K562 (cell line): ENCODE measurements at regions not wholly inside any gene's neighbourhood (a gene's known extent, or its start where the extent isn't known, plus 50 kb on each side); places are given as distances from the start of the nearest gene placed in this dataset.

Source experiments
- ATAC-seq: fragments of 200-7000 bp; cut with Tn5 transposase; 3 replicates; pipeline ENCODE4 v1.9.1; 2020; ENCODE audit warnings: moderate library complexity
- BruUV-seq: library from RNA; stranded (reverse); fragments of 400-500 nt; replicated peaks from 2 replicates; lab custom pipeline; 2021; lab: Mats Ljungman, UMichigan
- CTCF ChIA-PET: fragments of 300-600 bp; formaldehyde crosslinking; extraction: SDS; loops from one replicate; lab custom pipeline; 2021; ENCODE audit warnings: low intra/inter-chr PET ratio; lab: Yijun Ruan, JAX
- POLR2A ChIA-PET: fragments of 300-600, 350-650 bp; sonication (Branson Sonifier 250); formaldehyde crosslinking; extraction: SDS; loops from one replicate; lab custom pipeline; 2021; ENCODE audit warnings: antibody characterized with exemption, inconsistent platforms; lab: Yijun Ruan, JAX
- DNase-seq, 4 experiments: peaks; one replicate each; pipeline versions ENCODE4 v3.0.0 to v3.0.0-alpha.2; 2011 to 2018; ENCODE audit warnings: low spot score in 3 of 4, mixed read lengths in 3 of 4; ENCODE audit errors: extremely low read depth in 1 of 4
- FAIRE-seq: peaks from 2 replicates; lab custom pipeline; 2011; peaks lifted over from hg19 to GRCh38; lab: Jason Lieb, UNC
- H2AFZ ChIP-seq: 2 replicates; pipeline ENCODE4 v1.6.0; 2011; ENCODE audit warnings: low read depth, low read length, control low read depth, inconsistent platforms
- H3K27ac ChIP-seq: fragments of 200-600 bp; 3 replicates; pipeline ENCODE4 v1.8.0; 2011; ENCODE audit warnings: low read depth, mild to moderate bottlenecking, control low read depth, inconsistent platforms, low read length, moderate library complexity, mixed read lengths; ENCODE audit errors: extremely low read depth
- H3K27me3 ChIP-seq, 2 experiments: fragments of 300-600 bp in 1 of 2; 2 replicates in 1 of 2; 3 replicates in 1 of 2; pipeline versions ENCODE4 v1.6.0 to v1.8.0; 2011; ENCODE audit warnings: inconsistent platforms in 2 of 2, low read length in 2 of 2, mild to moderate bottlenecking in 1 of 2, mixed read lengths in 1 of 2, moderate library complexity in 1 of 2; ENCODE audit not compliant: control insufficient read depth in 2 of 2, insufficient read depth in 2 of 2
- H3K36me3 ChIP-seq: fragments of 300-600 bp; 3 replicates; pipeline ENCODE4 v1.8.0; 2011; ENCODE audit warnings: mild to moderate bottlenecking, low read length, inconsistent platforms; ENCODE audit not compliant: control insufficient read depth, insufficient read depth
- H3K4me1 ChIP-seq, 2 experiments: fragments of 200-600 bp in 1 of 2; replicated peaks in 1 of 2; 2 replicates in 1 of 2; 3 replicates in 1 of 2; pipeline versions ENCODE4 v1.5.1 to v1.8.0; 2011; ENCODE audit warnings: inconsistent platforms in 2 of 2, low read length in 2 of 2, mild to moderate bottlenecking in 1 of 2, mixed read lengths in 1 of 2, moderate library complexity in 1 of 2; ENCODE audit not compliant: control insufficient read depth in 2 of 2, insufficient read depth in 2 of 2
- H3K4me2 ChIP-seq: 2 replicates; pipeline ENCODE4 v1.6.1; 2011; ENCODE audit warnings: low read length, control low read depth, inconsistent platforms, mixed read lengths; ENCODE audit not compliant: insufficient read depth
- H3K4me3 ChIP-seq: fragments of 200-600 bp; sonication (generic), shearing (Covaris generic); 2 replicates; pipeline ENCODE4 v1.5.1; 2016; ENCODE audit warnings: control low read depth, inconsistent platforms
- H3K79me2 ChIP-seq: fragments of 200-600 bp; 3 replicates; pipeline ENCODE4 v1.8.0; 2011; ENCODE audit warnings: low read length, inconsistent platforms; ENCODE audit not compliant: control insufficient read depth, insufficient read depth
- H3K9ac ChIP-seq, 2 experiments: 2 replicates each; pipeline versions ENCODE4 v1.6.0 to v1.6.1; 2011; ENCODE audit warnings: low read depth in 2 of 2, low read length in 2 of 2, control low read depth in 1 of 2, inconsistent platforms in 1 of 2, mild to moderate bottlenecking in 1 of 2, mixed read lengths in 1 of 2; ENCODE audit not compliant: insufficient read depth in 1 of 2
- H3K9me1 ChIP-seq: one replicate; pipeline ENCODE4 v1.6.0; 2011; ENCODE audit warnings: inconsistent platforms, mild to moderate bottlenecking, low read length, moderate library complexity; ENCODE audit not compliant: control insufficient read depth, insufficient read depth
- H3K9me3 ChIP-seq: replicated peaks from 2 replicates; pipeline ENCODE4 v1.5.1; 2011; ENCODE audit warnings: low read depth, low read length, inconsistent platforms; ENCODE audit not compliant: control insufficient read depth, insufficient read depth
- H4K20me1 ChIP-seq: replicated peaks from 2 replicates; pipeline ENCODE4 v1.6.1; 2011; ENCODE audit warnings: low read length, inconsistent platforms, mixed read lengths; ENCODE audit not compliant: control insufficient read depth, insufficient read depth
- ARID1B ChIP-seq: fragments of 450-650 bp; IDR thresholded peaks from 2 replicates; pipeline ENCODE4 v1.6.1; 2016; ENCODE audit warnings: antibody characterized with exemption, mild to moderate bottlenecking, inconsistent platforms
- ARNT ChIP-seq, 2 experiments: fragments of 450-650 bp; IDR thresholded peaks; 2 replicates each; pipeline ENCODE4 v1.6.1; 2016; ENCODE audit warnings: mild to moderate bottlenecking in 1 of 2
- EHMT2 ChIP-seq: fragments of 450-650 bp; IDR thresholded peaks from 2 replicates; pipeline ENCODE4 v1.6.1; 2018; ENCODE audit warnings: antibody characterized with exemption
- ETS2 ChIP-seq: IDR thresholded peaks from 2 replicates; pipeline ENCODE4 v1.6.1; 2016; ENCODE audit warnings: borderline replicate concordance, missing genetic modification characterization, mild to moderate bottlenecking, moderate library complexity, missing compliant biosample characterization; ENCODE audit not compliant: poor library complexity, severe bottlenecking
- ETV1 ChIP-seq: fragments of 450-650 bp; conservative IDR thresholded peaks from 2 replicates; pipeline ENCODE4 v1.6.1; 2016; ENCODE audit warnings: missing genetic modification characterization, control low read depth, low read depth, missing compliant biosample characterization
- JUNB ChIP-seq: fragments of 450-650 bp; formaldehyde crosslinking; conservative IDR thresholded peaks from 2 replicates; pipeline ENCODE4 v1.4.0; 2020; ENCODE audit warnings: mild to moderate bottlenecking
- NFXL1 ChIP-seq: fragments of 450-650 bp; formaldehyde crosslinking; IDR thresholded peaks from 2 replicates; pipeline ENCODE4 v1.4.0; 2021; ENCODE audit warnings: mild to moderate bottlenecking
- PHB2 ChIP-seq: fragments of 450-650 bp; IDR thresholded peaks from 2 replicates; pipeline ENCODE4 v1.6.1; 2017; ENCODE audit warnings: low read depth
- PHTF2 ChIP-seq: fragments of 250-450 bp; sonication (Bioruptor Pico); IDR thresholded peaks from 2 replicates; pipeline ENCODE4 v1.5.0; 2021; ENCODE audit warnings: mild to moderate bottlenecking
- PTBP1 ChIP-seq: fragments of 200-400 bp; formaldehyde crosslinking; IDR thresholded peaks from 2 replicates; pipeline ENCODE4 v1.6.1; 2017; ENCODE audit warnings: low read depth, low read length
- ZBTB34 ChIP-seq: fragments of 250-450 bp; sonication (Bioruptor Pico); IDR thresholded peaks from 2 replicates; pipeline ENCODE4 v1.8.0; 2021; ENCODE audit warnings: mild to moderate bottlenecking, moderate library complexity
- ZFPM2 ChIP-seq: fragments of 250-450 bp; sonication (Bioruptor Pico); IDR thresholded peaks from 2 replicates; pipeline ENCODE4 v1.5.1; 2022; ENCODE audit warnings: mild to moderate bottlenecking
- ZNF324 ChIP-seq: fragments of 250-450 bp; sonication (Bioruptor Pico); IDR thresholded peaks from 2 replicates; pipeline ENCODE4 v1.4.0; 2020; ENCODE audit warnings: mild to moderate bottlenecking
- ZNF408 ChIP-seq: fragments of 250-450 bp; sonication (Bioruptor Pico); IDR thresholded peaks from 2 replicates; pipeline ENCODE4 v1.4.0; 2020; ENCODE audit warnings: low read depth, mild to moderate bottlenecking, moderate library complexity
- WGBS: fragments of 100-300 bp; shearing (Covaris generic); methylation state at CpG from one replicate; pipeline ENCODE4 v1.1.6; 2016; ENCODE audit warnings: low coverage, mixed read lengths; ENCODE audit not compliant: insufficient coverage; ENCODE audit errors: missing lambda C conversion rate; 5-methylcytosine and 5-hydroxymethylcytosine counted together
- in situ Hi-C: fragments of 300-500 bp; cut with MboI; formaldehyde crosslinking; loops from 4 replicates; pipeline ENCODE4 v1.15.0; 2018; ENCODE audit warnings: inconsistent platforms, mixed read lengths
- intact Hi-C: fragments of 100-400 bp; cut with micrococcal nuclease; formaldehyde crosslinking; loops from 2 replicates; pipeline ENCODE4 v1.14.2; 2022
- TF ChIP-seq, protein P1 (sequence below): fragments of 150-350 bp; conservative IDR thresholded peaks from 2 replicates; pipeline ENCODE4 v1.6.1; 2014; ENCODE audit warnings: low read length
- TF ChIP-seq, protein P2 (sequence below): fragments of 250-450 bp; sonication (Bioruptor Pico); IDR thresholded peaks from 2 replicates; pipeline ENCODE4 v1.6.1; 2021; ENCODE audit warnings: mild to moderate bottlenecking

GRCh38 chr2:208977582-208977981 lies 446.3 kb upstream of the MAP2 start:
- Histone ChIP-seq H3K9me1 (no peaks in the 10 kb centered on the region), H3K4me2 (no peak overlapping the region), H3K9me3 (no peaks in the 10 kb centered on the region), H3K9ac (no peak overlapping the region), H3K27me3 (no peaks in the 10 kb centered on the region), H3K36me3 (no peaks in the 10 kb centered on the region), H3K27ac (no peak overlapping the region), H3K4me3 (no peak overlapping the region), H4K20me1 (no peaks in the 10 kb centered on the region), H3K79me2 (no peaks in the 10 kb centered on the region), H2AFZ (no peak overlapping the region), H3K4me1 (no peaks in the 10 kb centered on the region)
- BruUV-seq: no TSS peak
- WGBS: 0% methylated on average over 1 of the region's 2 CpGs
- intact Hi-C loops: no loop called here
- FAIRE-seq (no peak), ATAC-seq (no peak), DNase-seq (no peak)
- TF ChIP-seq ZNF408 (no peak), ARNT (IDR thresholded peaks at IDR 0.05) (no peak), JUNB (CRISPR knock-in tag) (no peak), PTBP1 (no peak)
- TF ChIP-seq, protein P1, sequence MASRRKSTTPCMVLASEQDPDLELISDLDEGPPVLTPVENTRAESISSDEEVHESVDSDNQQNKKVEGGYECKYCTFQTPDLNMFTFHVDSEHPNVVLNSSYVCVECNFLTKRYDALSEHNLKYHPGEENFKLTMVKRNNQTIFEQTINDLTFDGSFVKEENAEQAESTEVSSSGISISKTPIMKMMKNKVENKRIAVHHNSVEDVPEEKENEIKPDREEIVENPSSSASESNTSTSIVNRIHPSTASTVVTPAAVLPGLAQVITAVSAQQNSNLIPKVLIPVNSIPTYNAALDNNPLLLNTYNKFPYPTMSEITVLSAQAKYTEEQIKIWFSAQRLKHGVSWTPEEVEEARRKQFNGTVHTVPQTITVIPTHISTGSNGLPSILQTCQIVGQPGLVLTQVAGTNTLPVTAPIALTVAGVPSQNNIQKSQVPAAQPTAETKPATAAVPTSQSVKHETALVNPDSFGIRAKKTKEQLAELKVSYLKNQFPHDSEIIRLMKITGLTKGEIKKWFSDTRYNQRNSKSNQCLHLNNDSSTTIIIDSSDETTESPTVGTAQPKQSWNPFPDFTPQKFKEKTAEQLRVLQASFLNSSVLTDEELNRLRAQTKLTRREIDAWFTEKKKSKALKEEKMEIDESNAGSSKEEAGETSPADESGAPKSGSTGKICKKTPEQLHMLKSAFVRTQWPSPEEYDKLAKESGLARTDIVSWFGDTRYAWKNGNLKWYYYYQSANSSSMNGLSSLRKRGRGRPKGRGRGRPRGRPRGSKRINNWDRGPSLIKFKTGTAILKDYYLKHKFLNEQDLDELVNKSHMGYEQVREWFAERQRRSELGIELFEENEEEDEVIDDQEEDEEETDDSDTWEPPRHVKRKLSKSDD: no peak
- in situ Hi-C loops: no loop called here
- POLR2A ChIA-PET: no interaction called here
- CTCF ChIA-PET: no interaction called here

DNA sequence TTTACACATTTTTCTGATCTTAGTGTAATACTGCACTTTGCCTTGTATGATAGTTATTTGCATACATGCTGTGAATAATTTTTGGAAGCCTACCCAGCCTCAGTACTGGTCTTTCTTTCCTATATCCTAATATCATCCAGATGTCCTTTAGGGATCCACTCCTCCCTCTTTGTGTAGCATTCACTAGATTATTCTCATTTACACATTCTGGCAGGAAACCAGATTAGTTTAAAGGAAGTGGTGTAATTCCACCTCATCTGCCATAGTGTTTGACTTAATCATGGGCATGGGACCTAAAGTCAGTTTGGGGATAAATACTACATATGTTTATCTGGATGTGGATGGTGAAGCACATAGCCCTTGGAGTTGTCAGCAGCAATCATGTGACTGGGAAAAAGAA lies 444.9 kb upstream of the MAP2 start:
- no TSS peak for BruUV-seq
- in situ Hi-C loops (no loop called here), intact Hi-C loops (no loop called here)
- Histone ChIP-seq H3K36me3 (no peaks in the 10 kb centered on the region), H4K20me1 (no peaks in the 10 kb centered on the region), H3K27me3 (no peaks in the 10 kb centered on the region), H3K9ac (no peak overlapping the region), H3K27ac (no peak overlapping the region), H3K4me3 (no peak overlapping the region), H3K9me1 (no peaks in the 10 kb centered on the region), H2AFZ (no peak overlapping the region), H3K79me2 (no peaks in the 10 kb centered on the region), H3K4me1 (no peaks in the 10 kb centered on the region), H3K4me2 (no peak overlapping the region), H3K9me3 (no peaks in the 10 kb centered on the region)
- no peak for ATAC-seq
- ChIA-PET POLR2A (no interaction called here), CTCF (no interaction called here)
- no peak for FAIRE-seq
- no peak for DNase-seq
- no peak for TF ChIP-seq NFXL1 (CRISPR knock-in tag)
- no peak for TF ChIP-seq ZBTB34
- no peak for TF ChIP-seq ARID1B
- no peak for TF ChIP-seq PHB2
- no peak for TF ChIP-seq PHTF2 (CRISPR knock-in tag)
- TF ChIP-seq ZFPM2: no peak
- TF ChIP-seq ETS2 (tag): no peak
- no peak for TF ChIP-seq ZNF324 (CRISPR knock-in tag)
- no peak for TF ChIP-seq EHMT2
- TF ChIP-seq, protein P2, sequence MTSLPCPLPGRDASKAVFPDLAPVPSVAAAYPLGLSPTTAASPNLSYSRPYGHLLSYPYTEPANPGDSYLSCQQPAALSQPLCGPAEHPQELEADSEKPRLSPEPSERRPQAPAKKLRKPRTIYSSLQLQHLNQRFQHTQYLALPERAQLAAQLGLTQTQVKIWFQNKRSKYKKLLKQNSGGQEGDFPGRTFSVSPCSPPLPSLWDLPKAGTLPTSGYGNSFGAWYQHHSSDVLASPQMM: no peak
- TF ChIP-seq ETV1: no peak
